Uterus (tissue), 2 donors: ENCODE measurements at regions not wholly inside any gene's neighbourhood (a gene's known extent, or its start where the extent isn't known, plus 50 kb on each side); places are given as distances from the start of the nearest gene placed in this dataset.
"Not testable (repeated sequence)": the region's sequence is repeated elsewhere in the genome, so short reads cannot be mapped to it uniquely, and the experiment has no call there.

Experiments used
- POLR2A ChIP-seq, 2 donors: fragments of 450-650 bp; IDR thresholded peaks; one replicate each; pipeline ENCODE4 v1.6.1; 2016; ENCODE audit warnings: antibody characterized with exemption in 2 of 2, mild to moderate bottlenecking in 1 of 2, moderate library complexity in 1 of 2
- TF ChIP-seq, protein P1 (sequence below), 4 experiments: fragments of 200-600 bp in 2 of 4; fragments of 450-650 bp in 2 of 4; sonication (generic) in 2 of 4; IDR thresholded peaks; one replicate each; pipeline ENCODE4 v1.5.1; 2016 to 2019; ENCODE audit warnings: antibody characterized with exemption in 4 of 4, mild to moderate bottlenecking in 2 of 4, moderate library complexity in 1 of 4

DNA sequence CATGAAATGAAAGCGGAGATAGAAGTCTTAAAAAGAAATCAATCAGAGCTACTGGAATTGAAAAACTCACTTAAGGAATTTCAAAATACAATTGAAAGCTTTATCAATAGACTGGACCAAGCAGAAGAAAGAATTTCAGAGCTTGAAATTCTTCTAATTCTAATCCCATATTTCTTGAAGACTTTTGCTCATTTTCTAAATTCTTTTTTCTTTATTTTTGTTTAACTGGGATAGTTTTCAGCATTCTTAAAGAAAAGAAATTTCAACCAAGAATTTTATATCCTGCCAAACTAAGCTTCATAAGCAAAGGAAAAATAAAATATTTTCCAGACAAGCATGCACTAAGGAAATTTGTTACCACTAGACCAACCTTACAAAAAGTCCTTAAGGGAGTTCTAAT is 80.2 kb upstream of the BMAL1 start:
- TF ChIP-seq, protein P1, sequence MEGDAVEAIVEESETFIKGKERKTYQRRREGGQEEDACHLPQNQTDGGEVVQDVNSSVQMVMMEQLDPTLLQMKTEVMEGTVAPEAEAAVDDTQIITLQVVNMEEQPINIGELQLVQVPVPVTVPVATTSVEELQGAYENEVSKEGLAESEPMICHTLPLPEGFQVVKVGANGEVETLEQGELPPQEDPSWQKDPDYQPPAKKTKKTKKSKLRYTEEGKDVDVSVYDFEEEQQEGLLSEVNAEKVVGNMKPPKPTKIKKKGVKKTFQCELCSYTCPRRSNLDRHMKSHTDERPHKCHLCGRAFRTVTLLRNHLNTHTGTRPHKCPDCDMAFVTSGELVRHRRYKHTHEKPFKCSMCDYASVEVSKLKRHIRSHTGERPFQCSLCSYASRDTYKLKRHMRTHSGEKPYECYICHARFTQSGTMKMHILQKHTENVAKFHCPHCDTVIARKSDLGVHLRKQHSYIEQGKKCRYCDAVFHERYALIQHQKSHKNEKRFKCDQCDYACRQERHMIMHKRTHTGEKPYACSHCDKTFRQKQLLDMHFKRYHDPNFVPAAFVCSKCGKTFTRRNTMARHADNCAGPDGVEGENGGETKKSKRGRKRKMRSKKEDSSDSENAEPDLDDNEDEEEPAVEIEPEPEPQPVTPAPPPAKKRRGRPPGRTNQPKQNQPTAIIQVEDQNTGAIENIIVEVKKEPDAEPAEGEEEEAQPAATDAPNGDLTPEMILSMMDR (IDR thresholded peaks at IDR 0.05), result not testable (repeated sequence)
- TF ChIP-seq POLR2A (IDR thresholded peaks at IDR 0.05), result not testable (repeated sequence)
